ENCODE measurements at regions not wholly inside any gene's neighbourhood (a gene's known extent, or its start where the extent isn't known, plus 50 kb on each side); places are given as distances from the start of the nearest gene placed in this dataset.

- TF ChIP-seq CTCF (IDR thresholded peaks at IDR 0.05; ENCODE audit: borderline replicate concordance, extremely low read depth, low read length, poor library complexity, severe bottlenecking) (no peak), EZH2 (IDR thresholded peaks at IDR 0.05; ENCODE audit: borderline replicate concordance, low read depth, low read length, severe bottlenecking) (no peak)
These were observed 89.3 kb downstream of the PLSCR2 start for GRCh38 chr3:146380046-146380445.

All from DND-41 (cell line).